Mesendoderm (in vitro differentiated cells): ENCODE measurements at regions not wholly inside any gene's neighbourhood (a gene's known extent, or its start where the extent isn't known, plus 50 kb on each side); places are given as distances from the start of the nearest gene placed in this dataset.
A peak's percentile ranks its signal among the peaks of the same experiment; 100 is the strongest.

Source experiments
- DNase-seq: peaks from one replicate; pipeline ENCODE4 v3.0.0; 2013
- H2AK5ac ChIP-seq: 2 replicates; pipeline ENCODE4 v1.6.1; 2013; ENCODE audit warnings: low read length, inconsistent platforms
- H2BK120ac ChIP-seq: 2 replicates; pipeline ENCODE4 v1.6.1; 2013; ENCODE audit warnings: low read depth, mild to moderate bottlenecking, low read length, moderate library complexity, mixed read lengths
- H2BK15ac ChIP-seq: replicated peaks from 2 replicates; pipeline ENCODE4 v1.6.1; 2013; ENCODE audit warnings: low read depth, mild to moderate bottlenecking, moderate library complexity
- H2BK5ac ChIP-seq: 2 replicates; pipeline ENCODE4 v1.6.1; 2013; ENCODE audit warnings: low read length, inconsistent platforms
- H3K18ac ChIP-seq: 2 replicates; pipeline ENCODE4 v1.6.1; 2013; ENCODE audit warnings: mild to moderate bottlenecking, low read length, mixed read lengths
- H3K23ac ChIP-seq: one replicate; pipeline ENCODE4 v1.6.1; 2013; ENCODE audit warnings: low read length
- H3K27ac ChIP-seq: 2 replicates; pipeline ENCODE4 v1.5.1; 2013; ENCODE audit warnings: low read depth, mild to moderate bottlenecking, inconsistent platforms, low read length, moderate library complexity
- H3K27me3 ChIP-seq: 2 replicates; pipeline ENCODE4 v1.6.1; 2013; ENCODE audit warnings: low read length, control low read depth, mild to moderate bottlenecking, inconsistent platforms; ENCODE audit not compliant: insufficient read depth, poor library complexity
- H3K36me3 ChIP-seq: 2 replicates; pipeline ENCODE4 v1.6.1; 2013; ENCODE audit warnings: low read length, inconsistent platforms; ENCODE audit not compliant: control insufficient read depth, insufficient read depth
- H3K4ac ChIP-seq: one replicate; pipeline ENCODE4 v1.6.1; 2013; ENCODE audit warnings: low read depth, mild to moderate bottlenecking, low read length, moderate library complexity
- H3K4me1 ChIP-seq: 2 replicates; pipeline ENCODE4 v1.6.1; 2013; ENCODE audit warnings: low read depth, low read length, inconsistent platforms; ENCODE audit not compliant: control insufficient read depth
- H3K4me2 ChIP-seq: 2 replicates; pipeline ENCODE4 v1.6.1; 2013; ENCODE audit warnings: low read length
- H3K4me3 ChIP-seq: 2 replicates; pipeline ENCODE4 v1.5.1; 2013; ENCODE audit warnings: mild to moderate bottlenecking, low read length
- H3K56ac ChIP-seq: one replicate; pipeline ENCODE4 v1.6.1; 2013; ENCODE audit warnings: low read length
- H3K79me1 ChIP-seq: 2 replicates; pipeline ENCODE4 v1.6.1; 2013; ENCODE audit warnings: low read length, inconsistent platforms
- H3K79me2 ChIP-seq: 2 replicates; pipeline ENCODE4 v1.6.1; 2013; ENCODE audit warnings: mild to moderate bottlenecking, low read length; ENCODE audit not compliant: control insufficient read depth, insufficient read depth
- H3K9ac ChIP-seq: 2 replicates; pipeline ENCODE4 v1.6.1; 2013; ENCODE audit warnings: low read length, inconsistent platforms
- H4K5ac ChIP-seq: one replicate; pipeline ENCODE4 v1.6.1; 2013; ENCODE audit warnings: low read length
- H4K8ac ChIP-seq: one replicate; pipeline ENCODE4 v1.6.1; 2013; ENCODE audit warnings: low read depth, mild to moderate bottlenecking, control low read depth, low read length, moderate library complexity
- WGBS: extraction: QIAGEN DNeasy Blood & Tissue Kit; methylation state at CpG from one replicate; pipeline ENCODE4 v1.1.7; 2013; ENCODE audit warnings: low lambda C conversion rate, missing lambda C conversion rate; ENCODE audit not compliant: insufficient coverage; ENCODE audit errors: extremely low coverage; 5-methylcytosine and 5-hydroxymethylcytosine counted together

DNA sequence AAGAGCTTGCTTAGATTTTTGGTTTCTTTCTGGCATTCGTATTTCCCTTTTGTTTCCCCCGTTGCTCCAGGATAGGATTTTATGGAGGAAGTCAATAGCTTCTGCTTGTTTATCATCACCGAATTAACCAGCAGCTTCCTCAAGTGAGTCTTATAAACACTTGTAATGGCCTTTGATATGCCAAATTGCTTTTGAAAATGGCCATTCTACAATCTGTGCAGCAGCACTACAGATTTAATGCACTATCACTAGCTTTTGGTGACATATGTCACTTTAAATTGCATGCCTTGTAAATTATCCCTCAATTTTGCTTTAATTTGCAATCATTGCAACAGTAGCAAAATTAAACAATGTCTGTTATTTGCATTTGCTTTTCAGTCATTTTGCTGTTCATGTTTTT lies 774.7 kb downstream of the METTL4 start:
- DNase-seq, result no peak
- Histone ChIP-seq H3K4me2 (no peak overlapping the region), H3K4me3 (no peak overlapping the region), H2AK5ac (no peak overlapping the region), H4K5ac (no peak overlapping the region), H3K9ac (no peak overlapping the region), H3K79me2 (no peaks in the 10 kb centered on the region), H3K36me3 (no peaks in the 10 kb centered on the region), H3K4me1 (no peaks in the 10 kb centered on the region), H2BK15ac (no peak overlapping the region), H4K8ac (no peak overlapping the region), H3K79me1 (no peaks in the 10 kb centered on the region), H2BK120ac (no peak overlapping the region), H3K27ac (no peak overlapping the region), H2BK5ac (no peak overlapping the region), H3K56ac (no peak overlapping the region), H3K23ac (no peak overlapping the region), H3K27me3 (no peaks in the 10 kb centered on the region), H3K4ac (no peak overlapping the region), H3K18ac (no peak overlapping the region)
- WGBS, result no CpG with 5 or more reads among the region's 3 CpGs

DNA sequence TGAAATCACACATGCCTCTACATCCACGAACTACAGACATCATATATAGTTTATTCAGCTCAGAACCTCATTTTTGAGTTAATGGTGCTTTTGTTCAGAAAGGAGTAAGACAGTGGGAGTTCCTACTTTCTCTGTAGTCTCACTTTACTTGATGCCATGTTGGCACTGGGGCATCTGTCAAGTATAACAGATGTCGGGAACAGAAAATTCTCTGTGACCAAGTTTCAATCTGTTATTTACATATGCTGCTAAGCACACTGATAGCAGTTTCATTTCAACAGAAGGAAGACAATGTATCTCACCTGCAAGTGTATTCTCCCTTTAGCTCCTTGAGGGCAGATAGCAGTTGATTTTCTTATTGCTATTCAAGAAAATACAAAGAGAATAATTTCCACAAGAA lies 774.1 kb downstream of the METTL4 start:
- Histone ChIP-seq H2BK5ac (no peak overlapping the region), H3K18ac (no peak overlapping the region), H2AK5ac (no peak overlapping the region), H3K4me3 (no peak overlapping the region), H3K23ac (no peak overlapping the region), H3K4me1 (no peaks in the 10 kb centered on the region), H2BK15ac (no peak overlapping the region), H3K27ac (no peak overlapping the region), H3K79me2 (no peaks in the 10 kb centered on the region), H4K5ac (no peak overlapping the region), H3K79me1 (no peaks in the 10 kb centered on the region), H3K4me2 (no peak overlapping the region), H4K8ac (no peak overlapping the region), H3K9ac (no peak overlapping the region), H3K4ac (no peak overlapping the region), H3K36me3 (no peaks in the 10 kb centered on the region), H3K27me3 (no peaks in the 10 kb centered on the region), H3K56ac (no peak overlapping the region), H2BK120ac (no peak overlapping the region)
- DNase-seq, result no peak
- WGBS, result no CpG with 5 or more reads among the region's 2 CpGs

DNA sequence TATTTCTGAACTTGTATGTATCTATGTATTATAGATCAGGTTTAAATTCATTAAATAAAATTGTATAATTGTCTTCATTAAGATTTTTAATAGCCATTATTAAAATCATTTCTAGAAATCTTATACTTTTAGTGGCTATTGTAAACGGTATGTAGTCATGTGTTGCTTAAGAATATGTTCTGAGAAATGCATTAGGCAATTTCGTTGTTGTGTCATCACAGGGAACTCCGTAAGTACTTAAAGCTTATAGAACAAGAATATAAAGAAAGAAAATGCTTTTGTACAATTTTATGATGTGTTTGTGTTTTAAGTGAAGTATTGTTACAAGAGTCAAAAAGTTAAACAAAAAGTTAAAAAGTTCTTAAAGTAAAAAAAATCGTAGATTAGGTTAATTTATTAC lies 765.8 kb downstream of the METTL4 start:
- Histone ChIP-seq H4K5ac (no peak overlapping the region), H3K4ac (no peak overlapping the region), H2BK5ac (no peak overlapping the region), H3K9ac (no peak overlapping the region), H3K4me2 (no peak overlapping the region), H3K79me1 (no peaks in the 10 kb centered on the region), H2BK120ac (no peak overlapping the region), H3K56ac (no peak overlapping the region), H3K27me3 (no peaks in the 10 kb centered on the region), H2AK5ac (no peak overlapping the region), H3K4me1 (no peaks in the 10 kb centered on the region), H3K18ac (no peak overlapping the region), H3K4me3 (no peak overlapping the region), H4K8ac (no peak overlapping the region), H3K27ac (no peak overlapping the region), H3K36me3 (no peaks in the 10 kb centered on the region), H3K23ac (no peak overlapping the region), H3K79me2 (no peaks in the 10 kb centered on the region), H2BK15ac (no peak overlapping the region)
- no peak for DNase-seq
- WGBS, result 90% methylated on average over 1 of the region's 4 CpGs

DNA sequence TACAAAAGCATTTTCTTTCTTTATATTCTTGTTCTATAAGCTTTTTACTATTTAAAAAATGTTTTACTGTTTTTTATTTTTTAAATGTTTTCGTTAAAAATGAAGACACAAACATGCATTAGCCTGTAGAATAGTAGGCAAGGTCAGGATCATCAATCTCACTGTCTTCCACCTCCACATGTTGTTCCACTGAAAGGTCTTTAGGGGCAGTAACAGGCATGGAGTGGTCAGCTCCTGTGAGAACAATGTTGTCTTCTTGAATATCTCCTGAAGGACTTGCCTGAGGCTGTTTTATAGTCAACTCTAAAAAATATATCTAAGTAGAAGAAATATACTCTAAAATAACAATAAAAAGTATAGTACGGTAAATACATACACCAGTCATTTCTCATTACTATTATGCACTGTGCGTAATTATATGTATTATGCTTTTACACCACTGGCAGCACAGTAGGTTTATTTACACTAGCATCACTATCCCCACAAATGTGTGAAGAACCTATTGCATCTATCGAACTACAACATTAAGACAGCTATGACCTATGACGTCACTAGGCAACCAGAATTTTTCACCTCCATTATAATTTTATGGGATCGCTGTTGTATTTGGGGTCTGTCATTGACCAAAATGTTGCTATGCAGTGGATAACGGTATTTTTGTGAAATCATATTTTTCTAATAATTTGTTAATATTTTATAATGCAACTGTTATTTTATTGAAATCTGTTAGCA lies 764.3 kb downstream of the METTL4 start:
- Histone ChIP-seq H3K18ac (no peak overlapping the region), H3K4me3 (no peak overlapping the region), H3K4ac (no peak overlapping the region), H3K9ac (no peak overlapping the region), H2BK5ac (no peak overlapping the region), H3K4me1 (no peaks in the 10 kb centered on the region), H3K79me1 (no peaks in the 10 kb centered on the region), H3K27ac (no peak overlapping the region), H3K4me2 (no peak overlapping the region), H3K23ac (no peak overlapping the region), H3K56ac (no peak overlapping the region), H2BK120ac (no peak overlapping the region), H4K5ac (no peak overlapping the region), H3K36me3 (no peaks in the 10 kb centered on the region), H4K8ac (no peak overlapping the region), H3K27me3 (no peaks in the 10 kb centered on the region), H2AK5ac (no peak overlapping the region), H3K79me2 (no peaks in the 10 kb centered on the region), H2BK15ac (no peak overlapping the region)
- DNase-seq, result peak; percentile 76
- no CpG with 5 or more reads among the region's 7 CpGs for WGBS

DNA sequence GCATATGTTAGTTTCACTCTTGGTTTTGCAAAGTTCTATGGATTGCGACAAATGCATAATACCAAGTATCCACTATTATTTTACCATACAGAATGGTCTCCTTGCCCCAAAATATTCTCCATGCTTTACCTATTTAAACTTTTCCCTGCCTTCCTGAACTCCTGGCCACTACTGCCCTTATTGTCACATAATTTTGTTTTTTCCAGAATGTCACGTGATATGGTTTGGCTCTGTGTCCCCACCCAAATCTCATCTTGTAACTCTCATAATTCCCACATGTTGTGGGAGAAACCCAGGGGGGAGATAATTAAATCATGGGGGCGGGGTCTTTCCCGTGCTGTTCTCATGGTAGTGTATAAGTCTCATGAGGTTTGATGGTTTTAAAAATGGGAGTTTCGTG lies 760.0 kb downstream of the METTL4 start:
- WGBS, result no CpG with 5 or more reads among the region's 5 CpGs
- H4K8ac ChIP-seq, result no peak overlapping the region
- no peak overlapping the region for H3K4me3 ChIP-seq
- no peaks in the 10 kb centered on the region for H3K79me2 ChIP-seq
- H3K79me1 ChIP-seq, result no peaks in the 10 kb centered on the region
- no peak overlapping the region for H3K9ac ChIP-seq
- H3K56ac ChIP-seq, result no peak overlapping the region
- H3K27me3 ChIP-seq, result no peaks in the 10 kb centered on the region
- H3K4ac ChIP-seq, result no peak overlapping the region
- no peak overlapping the region for H2BK15ac ChIP-seq
- H2BK5ac ChIP-seq, result no peak overlapping the region
- H3K18ac ChIP-seq, result no peak overlapping the region
- no peak overlapping the region for H3K23ac ChIP-seq
- no peak overlapping the region for H4K5ac ChIP-seq
- DNase-seq, result no peak
- no peaks in the 10 kb centered on the region for H3K36me3 ChIP-seq
- H3K4me1 ChIP-seq, result no peaks in the 10 kb centered on the region
- H3K4me2 ChIP-seq, result no peak overlapping the region
- H2BK120ac ChIP-seq, result no peak overlapping the region
- H3K27ac ChIP-seq, result no peak overlapping the region
- no peak overlapping the region for H2AK5ac ChIP-seq

DNA sequence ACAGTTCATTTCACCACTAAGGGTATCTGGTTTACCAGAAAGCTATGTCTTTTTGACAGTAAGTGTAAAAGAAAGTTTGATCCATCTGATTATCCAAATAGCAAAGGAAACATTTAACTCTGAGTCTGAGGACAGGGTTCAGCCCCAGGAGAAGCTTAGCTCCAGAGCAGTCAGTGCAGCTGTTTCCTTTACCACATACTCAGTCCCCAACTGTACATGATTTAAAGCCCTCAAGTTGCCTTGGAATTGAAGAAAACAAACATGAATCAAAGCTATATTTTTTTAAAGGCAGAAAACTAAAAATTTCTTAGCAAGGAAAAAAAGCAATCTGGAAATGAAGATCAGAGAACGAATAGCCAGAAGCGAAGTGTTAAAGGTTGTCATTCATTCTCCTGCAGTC lies 746.0 kb downstream of the METTL4 start:
- H3K4me3 ChIP-seq, result no peak overlapping the region
- no peak overlapping the region for H4K5ac ChIP-seq
- H3K9ac ChIP-seq, result no peak overlapping the region
- no peak overlapping the region for H4K8ac ChIP-seq
- DNase-seq, result no peak
- no peaks in the 10 kb centered on the region for H3K4me1 ChIP-seq
- H3K18ac ChIP-seq, result no peak overlapping the region
- no peaks in the 10 kb centered on the region for H3K36me3 ChIP-seq
- H3K27me3 ChIP-seq, result no peaks in the 10 kb centered on the region
- no CpG with 5 or more reads among the region's 2 CpGs for WGBS
- H3K4ac ChIP-seq, result no peak overlapping the region
- no peak overlapping the region for H2BK5ac ChIP-seq
- no peak overlapping the region for H2AK5ac ChIP-seq
- H3K56ac ChIP-seq, result no peak overlapping the region
- no peak overlapping the region for H2BK120ac ChIP-seq
- H3K4me2 ChIP-seq, result no peak overlapping the region
- H3K27ac ChIP-seq, result no peak overlapping the region
- H2BK15ac ChIP-seq, result no peak overlapping the region
- no peaks in the 10 kb centered on the region for H3K79me1 ChIP-seq
- no peaks in the 10 kb centered on the region for H3K79me2 ChIP-seq
- no peak overlapping the region for H3K23ac ChIP-seq
